ENCODE measurements at regions not wholly inside any gene's neighbourhood (a gene's known extent, or its start where the extent isn't known, plus 50 kb on each side); places are given as distances from the start of the nearest gene placed in this dataset.
A peak's percentile ranks its signal among the peaks of the same experiment; 100 is the strongest.

- peak; percentile 22 for DNase-seq (ENCODE audit: low read depth)
- TF ChIP-seq CTCF (conservative IDR thresholded peaks at IDR 0.05; ENCODE audit: control insufficient read depth, insufficient read depth, low read depth, low read length), result no peak
- H3K4me3 ChIP-seq (ENCODE audit: control insufficient read depth, low read depth, low read length), result no peak overlapping the region
Observed at GRCh38 chr6:66599541-66599940, 892.5 kb upstream of the EYS start.

GRCh38 chr6:66578362-66578761 is 871.3 kb upstream of the EYS start:
- no peak for TF ChIP-seq CTCF (conservative IDR thresholded peaks at IDR 0.05; ENCODE audit: control insufficient read depth, insufficient read depth, low read depth, low read length)
- no peak for DNase-seq (ENCODE audit: low read depth)
- H3K4me3 ChIP-seq (ENCODE audit: control insufficient read depth, low read depth, low read length), result no peak overlapping the region

- no peak overlapping the region for H3K4me3 ChIP-seq (ENCODE audit: control insufficient read depth, low read depth, low read length)
- no peak for TF ChIP-seq CTCF (conservative IDR thresholded peaks at IDR 0.05; ENCODE audit: control insufficient read depth, insufficient read depth, low read depth, low read length)
- no peak for DNase-seq (ENCODE audit: low read depth)
Observed at GRCh38 chr6:66568271-66568670, 861.2 kb upstream of the EYS start.

- DNase-seq (ENCODE audit: low read depth), result no peak
- no peak for TF ChIP-seq CTCF (conservative IDR thresholded peaks at IDR 0.05; ENCODE audit: control insufficient read depth, insufficient read depth, low read depth, low read length)
- H3K4me3 ChIP-seq (ENCODE audit: control insufficient read depth, low read depth, low read length), result no peak overlapping the region
Observed at GRCh38 chr6:66561479-66561878, 854.5 kb upstream of the EYS start.

GRCh38 chr6:66558189-66558588 is 851.2 kb upstream of the EYS start:
- H3K4me3 ChIP-seq (ENCODE audit: control insufficient read depth, low read depth, low read length), result no peak overlapping the region
- no peak for DNase-seq (ENCODE audit: low read depth)
- TF ChIP-seq CTCF (conservative IDR thresholded peaks at IDR 0.05; ENCODE audit: control insufficient read depth, insufficient read depth, low read depth, low read length), result no peak

- no peak overlapping the region for H3K4me3 ChIP-seq (ENCODE audit: control insufficient read depth, low read depth, low read length)
- no peak for TF ChIP-seq CTCF (conservative IDR thresholded peaks at IDR 0.05; ENCODE audit: control insufficient read depth, insufficient read depth, low read depth, low read length)
- DNase-seq (ENCODE audit: low read depth), result no peak
Observed at GRCh38 chr6:66556936-66557335, 849.9 kb upstream of the EYS start.

GRCh38 chr6:66555082-66555481 is 848.1 kb upstream of the EYS start:
- DNase-seq (ENCODE audit: low read depth), result no peak
- no peak for TF ChIP-seq CTCF (conservative IDR thresholded peaks at IDR 0.05; ENCODE audit: control insufficient read depth, insufficient read depth, low read depth, low read length)
- no peak overlapping the region for H3K4me3 ChIP-seq (ENCODE audit: control insufficient read depth, low read depth, low read length)
